ENCODE measurements at regions not wholly inside any gene's neighbourhood (a gene's known extent, or its start where the extent isn't known, plus 50 kb on each side); places are given as distances from the start of the nearest gene placed in this dataset.

DNA sequence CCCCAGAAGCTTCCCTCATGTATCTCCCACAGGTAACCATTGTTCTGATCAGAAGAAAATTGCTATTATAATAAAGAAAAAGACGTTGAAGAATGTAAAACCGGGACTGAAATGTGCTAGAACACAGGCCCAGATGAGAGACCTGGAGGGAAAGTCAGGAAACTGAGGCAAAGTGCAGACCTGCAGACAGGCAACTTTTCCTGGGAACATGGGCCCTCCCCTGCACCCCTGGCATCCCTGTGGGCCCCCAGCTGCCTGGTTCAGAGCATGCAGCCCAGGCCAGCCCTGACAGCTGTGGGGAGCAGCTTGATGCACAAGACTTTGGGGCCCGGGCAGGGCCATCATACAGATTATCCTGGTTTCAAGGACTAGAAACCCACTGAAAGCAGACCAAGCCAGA, 212.2 kb downstream of the CDC5L start:
- in situ Hi-C loops (cut with HindIII; ENCODE audit: low sequenced_read_pairs): loop anchor here (5.0 to 10.0 kb wide), 2 partner anchors 77 to 815 kb away; no protein-coding TSS in a partner anchor

DNA sequence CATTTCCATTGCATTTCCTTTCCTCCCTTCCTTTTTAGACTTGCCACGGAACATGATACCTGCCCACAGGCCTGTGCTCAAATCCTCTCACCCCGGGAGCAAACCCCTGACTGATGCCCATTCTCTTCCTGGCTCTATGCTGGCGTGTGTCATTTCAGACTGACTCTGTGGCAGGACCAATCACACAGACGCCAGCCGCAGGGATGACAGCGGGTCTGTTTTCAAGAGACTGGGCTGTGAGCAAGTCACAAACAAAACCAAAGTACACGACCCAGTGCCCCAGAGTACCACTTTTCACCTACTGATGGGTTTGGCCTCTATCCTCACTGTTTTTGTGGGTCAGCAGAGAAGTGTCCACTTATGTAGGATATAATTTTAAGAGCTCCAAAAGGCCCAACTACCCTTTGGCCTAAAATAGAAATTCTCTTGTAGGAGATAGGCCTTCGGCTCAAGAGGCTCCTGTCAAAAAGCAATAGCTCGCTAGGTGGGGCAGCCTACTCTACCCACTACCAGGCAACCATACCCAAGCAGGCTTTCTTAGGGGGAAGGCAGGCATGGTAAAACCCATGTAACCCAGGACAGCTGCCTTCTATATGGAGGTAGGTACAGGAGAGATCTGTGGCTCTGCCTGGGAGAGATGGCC, 215.7 kb downstream of the CDC5L start:
- in situ Hi-C loops (cut with HindIII; ENCODE audit: low sequenced_read_pairs): no loop called here

DNA sequence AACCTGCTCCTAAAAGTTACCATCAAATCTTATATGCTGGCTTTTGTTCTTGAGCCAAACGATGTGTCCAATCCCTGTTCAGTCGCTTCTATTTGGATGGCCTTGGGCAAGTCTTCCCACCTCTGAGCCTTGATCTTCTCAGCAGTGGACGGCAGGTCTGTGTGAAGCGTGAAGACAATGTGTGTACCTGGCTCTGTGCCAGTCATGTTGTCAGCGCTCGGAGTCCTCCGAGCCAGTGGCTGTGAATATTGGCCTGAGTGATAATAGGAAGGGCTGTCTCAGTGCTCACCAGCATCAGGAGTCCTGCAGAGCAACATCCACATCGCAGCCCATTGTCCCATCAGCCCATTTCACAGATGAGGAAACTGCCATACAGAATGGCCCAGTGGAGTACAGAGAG, 219.0 kb downstream of the CDC5L start:
- in situ Hi-C loops (cut with HindIII; ENCODE audit: low sequenced_read_pairs): no loop called here

DNA sequence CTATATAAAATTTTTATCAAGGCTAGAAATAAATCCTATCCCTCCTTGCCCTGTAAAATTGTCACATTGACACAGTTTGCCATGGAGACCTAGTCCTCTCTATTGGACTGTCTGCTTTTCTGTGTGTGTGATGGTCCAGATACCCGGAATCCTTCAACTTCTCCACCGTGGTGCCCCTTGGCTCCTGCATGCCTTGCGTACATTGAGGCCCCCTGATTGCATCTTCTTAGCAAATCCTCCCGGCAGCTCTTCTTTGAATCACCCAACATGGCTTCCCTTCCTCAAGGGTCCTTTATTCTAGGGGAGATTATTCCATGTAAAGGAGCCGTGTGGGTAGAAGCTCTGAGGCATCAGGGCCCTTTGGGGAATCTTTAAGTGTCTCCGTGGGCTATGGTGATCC, 219.5 kb downstream of the CDC5L start:
- in situ Hi-C loops (cut with HindIII; ENCODE audit: low sequenced_read_pairs): no loop called here

- in situ Hi-C loops (cut with HindIII; ENCODE audit: low sequenced_read_pairs): no loop called here
Observed at GRCh38 chr6:44608175-44608574, 220.7 kb downstream of the CDC5L start.

DNA sequence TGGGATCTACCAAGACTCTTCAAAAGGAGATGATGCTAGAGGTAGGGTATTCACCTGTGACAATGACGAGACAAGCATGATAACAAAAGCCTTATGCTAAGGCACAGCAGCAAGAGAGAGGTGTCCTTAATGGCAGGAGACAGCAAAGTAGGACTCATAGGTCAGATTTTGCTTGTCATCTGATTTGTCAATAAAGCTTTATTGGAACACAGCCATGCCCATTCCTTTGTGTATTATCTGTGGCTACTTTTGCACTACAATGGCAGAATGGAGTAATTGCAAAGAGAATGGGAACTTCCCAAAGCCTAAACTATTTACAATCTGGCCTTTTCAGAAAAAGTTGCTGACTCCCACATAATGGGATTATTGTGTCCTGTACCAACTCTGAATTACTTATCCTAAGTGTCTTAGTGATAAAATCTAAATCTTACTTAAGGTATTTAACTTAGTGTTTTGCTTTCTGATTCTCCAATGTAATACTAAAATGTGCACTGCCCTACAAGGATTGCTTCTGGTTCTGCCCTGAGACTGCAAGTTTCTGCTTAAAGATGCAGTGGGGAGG, 221.6 kb downstream of the CDC5L start:
- in situ Hi-C loops (cut with HindIII; ENCODE audit: low sequenced_read_pairs): no loop called here

DNA sequence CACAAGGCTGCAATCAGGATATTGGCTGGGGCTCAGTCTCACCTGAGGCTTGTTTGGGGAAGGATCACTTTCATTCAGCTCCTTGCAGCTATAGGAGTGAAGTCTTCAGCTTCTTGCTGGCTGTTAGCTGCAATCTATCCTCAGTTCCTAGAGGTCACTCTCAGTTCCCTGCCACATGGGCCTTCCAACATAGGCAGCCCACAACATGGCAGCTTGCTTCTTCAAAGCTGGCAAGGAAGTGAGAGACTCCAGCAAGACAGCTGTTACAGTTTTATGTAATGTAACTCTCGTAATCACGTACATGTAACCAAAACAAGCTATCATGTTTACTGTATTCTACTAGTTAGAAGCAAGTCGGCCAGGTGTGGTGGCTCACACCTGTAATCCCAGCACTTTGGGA, 226.9 kb downstream of the CDC5L start:
- in situ Hi-C loops (cut with HindIII; ENCODE audit: low sequenced_read_pairs): no loop called here

GRCh38 chr6:44615621-44616020, 228.1 kb downstream of the CDC5L start:
- in situ Hi-C loops (cut with HindIII; ENCODE audit: low sequenced_read_pairs): no loop called here

DNA sequence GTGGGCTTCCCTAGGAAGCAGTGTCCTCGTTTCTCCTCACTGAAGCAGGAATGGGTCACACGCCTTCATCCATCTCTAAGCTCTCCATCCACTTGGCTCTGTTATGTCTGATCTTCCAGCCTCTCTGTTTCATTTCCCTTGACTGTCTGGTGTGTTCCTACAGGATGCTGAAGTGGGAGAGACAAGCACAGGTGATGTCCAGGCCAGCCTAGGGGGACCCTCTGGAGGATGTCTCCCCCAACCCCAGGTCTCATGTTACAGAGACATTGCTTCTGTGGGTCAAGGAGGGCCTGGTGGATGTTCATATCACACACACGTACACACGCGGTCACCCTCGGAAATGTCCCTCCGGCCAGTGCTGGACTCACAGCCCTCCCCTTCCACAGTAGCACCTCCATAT, 229.9 kb downstream of the CDC5L start:
- in situ Hi-C loops (cut with HindIII; ENCODE audit: low sequenced_read_pairs): no loop called here

DNA sequence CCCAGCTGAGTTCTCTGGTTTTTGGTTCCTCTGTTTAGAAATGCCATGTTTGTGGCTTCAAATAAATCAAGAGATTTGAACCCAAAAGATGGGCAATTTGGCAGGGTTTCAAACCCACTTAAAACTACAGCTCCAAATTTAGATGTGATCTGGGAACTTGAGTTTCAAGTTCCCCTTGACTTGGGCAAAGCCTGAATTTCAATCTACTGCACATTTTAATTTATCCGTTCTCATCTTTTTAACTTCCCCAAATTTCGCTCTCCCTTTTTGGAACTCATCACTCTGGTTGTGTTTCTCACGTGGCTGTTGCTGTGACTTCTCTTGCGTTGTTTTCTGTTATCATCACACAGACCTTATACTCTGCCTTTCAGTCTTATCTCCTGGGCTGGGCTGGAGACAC, 230.9 kb downstream of the CDC5L start:
- in situ Hi-C loops (cut with HindIII; ENCODE audit: low sequenced_read_pairs): no loop called here

- in situ Hi-C loops (cut with HindIII; ENCODE audit: low sequenced_read_pairs): loop anchor here (5.0 kb wide), 1 partner anchor 89 kb away; no protein-coding TSS in a partner anchor
Observed at GRCh38 chr6:44620922-44621321, 233.4 kb downstream of the CDC5L start.

DNA sequence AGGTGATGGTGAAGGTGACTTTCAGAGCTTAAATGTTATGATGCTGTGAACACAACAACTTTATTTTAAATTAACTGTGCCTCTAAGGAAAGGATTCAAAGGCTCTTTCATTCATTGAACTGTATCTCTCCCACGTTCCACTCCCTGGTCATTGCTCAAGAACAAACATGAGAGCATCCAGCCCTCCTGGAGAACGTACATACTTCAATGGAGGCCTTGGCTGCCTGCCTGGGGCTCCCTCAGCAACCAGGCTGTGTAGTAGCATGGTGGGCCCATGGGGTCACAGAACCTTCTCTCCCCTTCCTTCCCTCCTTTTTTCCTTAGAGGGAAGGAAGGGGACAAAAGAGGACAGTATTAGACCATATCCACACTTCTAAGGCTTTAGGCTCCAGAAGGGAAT, 234.3 kb downstream of the CDC5L start:
- in situ Hi-C loops (cut with HindIII; ENCODE audit: low sequenced_read_pairs): loop anchor here (5.0 kb wide), 1 partner anchor 90 kb away; no protein-coding TSS in a partner anchor

DNA sequence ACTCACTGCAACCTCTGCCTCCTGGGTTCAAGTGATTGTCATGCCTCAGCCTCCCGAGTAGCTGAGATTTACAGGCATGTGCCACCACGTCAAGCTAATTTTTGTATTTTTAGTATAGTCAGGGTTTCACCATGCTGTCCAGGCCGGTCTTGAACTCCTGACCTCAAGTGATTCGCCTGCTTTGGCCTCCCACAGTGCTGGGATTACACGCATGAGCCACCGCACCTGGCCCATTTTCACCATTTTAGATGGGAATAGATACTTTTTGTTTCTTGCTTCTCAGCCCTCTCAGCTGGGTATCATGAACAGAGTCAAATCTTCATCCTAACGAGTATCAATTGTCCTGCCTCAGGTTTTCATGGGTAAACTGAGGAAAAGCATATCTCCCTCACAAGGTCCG, 235.0 kb downstream of the CDC5L start:
- in situ Hi-C loops (cut with HindIII; ENCODE audit: low sequenced_read_pairs): loop anchor here (5.0 kb wide), 1 partner anchor 90 kb away; no protein-coding TSS in a partner anchor

DNA sequence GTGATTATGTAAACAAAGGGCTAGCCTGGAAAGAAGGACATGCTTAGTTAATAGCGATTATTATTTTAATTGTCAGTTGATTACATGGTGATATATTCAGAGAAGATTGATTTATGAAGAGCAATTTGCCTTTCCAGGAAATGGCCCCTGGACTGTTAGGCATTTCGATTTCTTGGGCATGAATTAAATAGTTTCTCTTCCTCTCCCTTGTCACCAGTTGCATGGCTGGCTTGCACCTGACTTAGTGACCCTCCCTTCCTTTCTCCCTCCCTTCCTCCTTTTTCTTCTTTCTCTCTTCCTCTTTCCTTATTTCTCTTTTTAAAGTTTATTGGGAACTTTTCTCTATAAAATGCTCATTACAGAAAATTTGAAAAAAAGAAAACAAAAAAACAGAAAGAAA, 235.4 kb downstream of the CDC5L start:
- in situ Hi-C loops (cut with HindIII; ENCODE audit: low sequenced_read_pairs): loop anchor here (5.0 kb wide), 1 partner anchor 91 kb away; no protein-coding TSS in a partner anchor

- in situ Hi-C loops (cut with HindIII; ENCODE audit: low sequenced_read_pairs): loop anchor here (5.0 kb wide), 1 partner anchor 92 kb away; no protein-coding TSS in a partner anchor
Observed at GRCh38 chr6:44624226-44624625, 236.7 kb downstream of the CDC5L start.

DNA sequence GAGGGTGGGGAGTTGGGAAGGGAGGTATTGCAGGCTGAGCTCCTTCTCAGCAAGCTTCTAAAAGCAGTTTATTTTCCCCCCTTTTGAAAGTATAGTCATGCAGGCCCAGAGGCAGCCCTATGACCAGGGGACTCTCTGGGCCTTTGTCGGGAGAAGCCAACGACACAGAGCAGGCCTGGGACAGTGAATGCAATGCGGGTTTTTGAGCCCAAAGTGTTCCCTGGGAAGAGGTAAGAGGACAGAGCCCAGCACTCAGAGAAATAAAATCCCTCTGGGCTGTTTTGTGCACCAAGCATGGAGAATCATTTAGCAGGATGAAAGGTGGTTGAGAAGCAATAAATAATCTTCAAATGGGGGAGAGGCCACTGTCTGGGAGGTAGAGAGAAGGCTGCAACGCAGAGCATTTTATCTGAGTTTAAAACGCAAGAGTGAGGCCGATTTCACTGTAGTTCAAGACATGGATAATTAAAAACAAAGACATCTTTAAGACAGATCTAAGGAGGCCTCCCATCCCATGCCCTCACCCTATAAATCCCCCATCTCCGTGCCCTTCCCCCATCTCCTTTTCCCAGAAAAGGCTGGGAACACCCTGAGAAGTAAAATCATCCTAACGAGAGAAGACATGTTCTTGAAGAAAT, 237.5 kb downstream of the CDC5L start:
- in situ Hi-C loops (cut with HindIII; ENCODE audit: low sequenced_read_pairs): loop anchor here (5.0 kb wide), 2 partner anchors 52 to 93 kb away; no protein-coding TSS in a partner anchor

GRCh38 chr6:44625996-44626395, 238.5 kb downstream of the CDC5L start:
- in situ Hi-C loops (cut with HindIII; ENCODE audit: low sequenced_read_pairs): loop anchor here (5.0 kb wide), 1 partner anchor 51 kb away; no protein-coding TSS in a partner anchor

- in situ Hi-C loops (cut with HindIII; ENCODE audit: low sequenced_read_pairs): loop anchor here (5.0 kb wide), 1 partner anchor 51 kb away; no protein-coding TSS in a partner anchor
Observed at GRCh38 chr6:44626616-44627015, 239.1 kb downstream of the CDC5L start.

GRCh38 chr6:44627091-44627882, 239.8 kb downstream of the CDC5L start:
- in situ Hi-C loops (cut with HindIII; ENCODE audit: low sequenced_read_pairs): loop anchor here (5.0 kb wide), 1 partner anchor 50 kb away; no protein-coding TSS in a partner anchor

DNA sequence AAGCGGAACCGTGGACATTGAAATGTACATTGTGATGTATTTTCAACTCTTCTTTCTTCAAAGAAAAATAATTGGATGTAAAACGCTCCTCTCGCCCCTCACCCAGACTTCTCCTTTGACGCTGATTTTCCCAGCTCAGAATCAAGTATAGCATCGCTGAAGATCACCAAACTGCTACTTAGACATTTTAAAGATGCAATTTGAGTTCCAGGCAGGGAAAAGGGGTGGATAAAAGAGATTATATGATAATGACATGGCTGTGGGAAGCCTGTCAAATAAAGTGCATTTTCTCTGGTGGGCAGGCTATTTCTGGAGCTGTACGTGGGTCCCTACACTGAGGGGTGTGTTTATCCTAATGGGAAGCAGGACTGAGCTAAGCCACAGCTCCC, 240.4 kb downstream of the CDC5L start:
- in situ Hi-C loops (cut with HindIII; ENCODE audit: low sequenced_read_pairs): loop anchor here (5.0 kb wide), 1 partner anchor 49 kb away; no protein-coding TSS in a partner anchor

- in situ Hi-C loops (cut with HindIII; ENCODE audit: low sequenced_read_pairs): loop anchor here (5.0 kb wide), 1 partner anchor 49 kb away; no protein-coding TSS in a partner anchor
Observed at GRCh38 chr6:44628347-44628746, 240.8 kb downstream of the CDC5L start.
